Mammary epithelial cell (primary cell): ENCODE measurements at regions not wholly inside any gene's neighbourhood (a gene's known extent, or its start where the extent isn't known, plus 50 kb on each side); places are given as distances from the start of the nearest gene placed in this dataset.

Source experiments
- CTCF ChIP-seq, 2 donors: IDR thresholded peaks in 1 of 2; conservative IDR thresholded peaks in 1 of 2; 2 replicates each; pipeline ENCODE4 v1.5.1; 2011 to 2012; ENCODE audit warnings: inconsistent platforms in 2 of 2, low read length in 2 of 2, mild to moderate bottlenecking in 2 of 2, control low read depth in 1 of 2, low read depth in 1 of 2; ENCODE audit not compliant: insufficient read depth in 1 of 2; ENCODE audit errors: extremely low read depth in 1 of 2
- EZH2 ChIP-seq: IDR thresholded peaks from 2 replicates; pipeline ENCODE4 v1.6.1; 2012; ENCODE audit warnings: low read length, inconsistent platforms, borderline replicate concordance

GRCh38 chr5:15092801-15093200 is 221.2 kb upstream of the ANKH start:
- no peak for TF ChIP-seq CTCF (conservative IDR thresholded peaks at IDR 0.05 in 1 of 2, IDR thresholded peaks at IDR 0.05 in 1 of 2; ENCODE audit: extremely low read depth in 1 of 2, insufficient read depth in 1 of 2, low read depth in 1 of 2, low read length in 2 of 2)
- TF ChIP-seq EZH2, result no peak
